Calu3 (cell line): ENCODE measurements at regions not wholly inside any gene's neighbourhood (a gene's known extent, or its start where the extent isn't known, plus 50 kb on each side); places are given as distances from the start of the nearest gene placed in this dataset.
"Not testable (repeated sequence)": the region's sequence is repeated elsewhere in the genome, so short reads cannot be mapped to it uniquely, and the experiment has no call there.

Experiments
- BruUV-seq: library from RNA; stranded (reverse); fragments of 400-500 nt; replicated peaks from 2 replicates; lab custom pipeline; 2021; lab: Mats Ljungman, UMichigan
- CTCF ChIA-PET: fragments of 300-600 bp; sonication (Branson Sonifier 250); formaldehyde crosslinking; loops from one replicate; lab custom pipeline; 2022; ENCODE audit warnings: antibody characterized with exemption; lab: Charles Lee
- DNase-seq: peaks from one replicate; pipeline ENCODE4 v3.0.0; 2022
- H3K27ac Mint-ChIP-seq: one replicate; pipeline ENCODE4 v1.8.0; 2022; ENCODE audit warnings: mixed read lengths; ENCODE audit not compliant: unreplicated experiment
- H3K27me3 Mint-ChIP-seq: one replicate; pipeline ENCODE4 v1.8.0; 2022; ENCODE audit warnings: mixed read lengths; ENCODE audit not compliant: unreplicated experiment
- H3K36me3 Mint-ChIP-seq: one replicate; pipeline ENCODE4 v1.8.0; 2022; ENCODE audit warnings: mild to moderate bottlenecking, moderate library complexity, mixed read lengths; ENCODE audit not compliant: insufficient read depth, unreplicated experiment
- H3K4me1 Mint-ChIP-seq: one replicate; pipeline ENCODE4 v1.8.0; 2022; ENCODE audit warnings: mild to moderate bottlenecking, low read depth, mixed read lengths; ENCODE audit not compliant: unreplicated experiment
- H3K4me3 Mint-ChIP-seq: one replicate; pipeline ENCODE4 v1.8.0; 2022; ENCODE audit warnings: mild to moderate bottlenecking, low read depth, moderate library complexity, mixed read lengths; ENCODE audit not compliant: unreplicated experiment
- H3K9me3 Mint-ChIP-seq: one replicate; pipeline ENCODE4 v1.8.0; 2022; ENCODE audit warnings: low read depth, mixed read lengths; ENCODE audit not compliant: unreplicated experiment
- CTCF ChIP-seq: fragments of 200-600 bp; IDR thresholded peaks from one replicate; pipeline ENCODE4 v1.8.0; 2022; ENCODE audit warnings: antibody characterized with exemption; ENCODE audit not compliant: unreplicated experiment
- intact Hi-C: fragments of 100-400 bp; cut with micrococcal nuclease; formaldehyde crosslinking; loops from one replicate; pipeline ENCODE4 v1.10.0; 2022; ENCODE audit not compliant: unreplicated experiment

DNA sequence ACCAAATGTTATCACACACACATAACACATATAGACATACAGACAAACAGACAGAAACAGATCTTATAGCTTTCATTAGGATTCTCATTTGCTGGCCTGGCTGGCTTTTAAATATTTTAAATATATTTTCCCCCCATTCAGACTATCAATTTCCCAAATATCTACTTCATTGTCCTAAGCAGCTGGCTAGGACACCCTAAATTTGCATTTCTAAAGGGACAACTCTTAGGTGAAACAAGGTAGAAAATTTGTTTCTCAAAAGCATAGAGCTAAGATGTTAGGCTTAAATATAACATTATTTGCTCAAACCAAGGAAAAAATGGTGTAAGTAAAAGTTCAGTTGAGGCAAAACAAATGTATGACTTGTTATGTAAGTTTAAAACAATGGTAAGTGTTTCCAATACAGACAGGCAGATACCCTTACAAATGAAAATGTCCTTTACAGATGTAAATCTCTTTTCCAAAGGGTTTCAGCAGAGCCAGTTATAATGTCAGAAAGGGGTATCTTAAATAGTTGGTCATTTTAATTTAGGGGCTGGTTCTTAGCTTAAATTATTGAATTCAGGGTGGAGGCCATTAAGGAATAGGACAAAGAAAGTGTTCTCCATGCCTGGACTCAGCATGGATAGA lies 522.8 kb downstream of the DMRTA1 start:
- H3K36me3 Mint-ChIP-seq: no peaks in the 10 kb centered on the region
- BruUV-seq: no TSS peak
- H3K4me1 Mint-ChIP-seq: no peaks in the 10 kb centered on the region
- intact Hi-C loops: no loop called here
- DNase-seq: no peak
- CTCF ChIA-PET: no interaction called here
- no peak overlapping the region for H3K27ac Mint-ChIP-seq
- no peaks in the 10 kb centered on the region for H3K27me3 Mint-ChIP-seq
- no peaks in the 10 kb centered on the region for H3K9me3 Mint-ChIP-seq
- TF ChIP-seq CTCF: no peak
- no peak overlapping the region for H3K4me3 Mint-ChIP-seq

DNA sequence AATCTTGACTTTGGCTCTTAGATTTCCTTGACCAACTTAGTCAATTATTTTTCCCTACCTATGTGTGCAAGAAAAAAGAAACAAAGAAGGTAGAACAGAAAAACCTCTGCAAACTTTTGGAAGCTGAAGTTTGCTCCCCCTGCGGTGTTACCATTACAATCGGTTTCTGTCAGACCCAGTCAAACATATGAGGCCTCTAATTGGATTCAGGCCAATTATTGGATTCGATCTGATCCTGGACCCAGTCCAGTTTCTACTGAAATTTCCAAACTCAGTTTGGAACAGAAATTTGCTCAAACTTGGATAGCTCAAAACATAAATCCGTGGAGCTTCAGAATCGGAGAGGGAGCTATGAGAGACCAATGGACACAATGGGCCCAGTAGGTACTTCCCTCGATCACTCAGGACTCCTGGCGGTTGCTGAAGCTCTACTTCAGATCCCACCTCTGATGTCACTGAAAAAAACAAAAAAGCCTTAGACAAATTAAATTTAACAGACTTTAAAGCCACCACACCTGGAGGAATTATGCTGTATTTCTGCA lies 523.9 kb downstream of the DMRTA1 start:
- H3K36me3 Mint-ChIP-seq: no peaks in the 10 kb centered on the region
- H3K4me3 Mint-ChIP-seq: no peak overlapping the region
- no peak for TF ChIP-seq CTCF
- no peak for DNase-seq
- CTCF ChIA-PET: no interaction called here
- no peaks in the 10 kb centered on the region for H3K9me3 Mint-ChIP-seq
- no peak overlapping the region for H3K27ac Mint-ChIP-seq
- H3K4me1 Mint-ChIP-seq: no peaks in the 10 kb centered on the region
- intact Hi-C loops: no loop called here
- no peaks in the 10 kb centered on the region for H3K27me3 Mint-ChIP-seq
- BruUV-seq: no TSS peak

GRCh38 chr9:22975951-22976350 lies 529.3 kb downstream of the DMRTA1 start:
- Mint-ChIP-seq H3K4me3 (no peak overlapping the region), H3K4me1 (no peaks in the 10 kb centered on the region), H3K27ac (no peak overlapping the region), H3K27me3 (no peaks in the 10 kb centered on the region), H3K9me3 (no peaks in the 10 kb centered on the region), H3K36me3 (no peaks in the 10 kb centered on the region)
- no peak for DNase-seq
- no TSS peak for BruUV-seq
- CTCF ChIA-PET: no interaction called here
- TF ChIP-seq CTCF: no peak
- intact Hi-C loops: no loop called here

DNA sequence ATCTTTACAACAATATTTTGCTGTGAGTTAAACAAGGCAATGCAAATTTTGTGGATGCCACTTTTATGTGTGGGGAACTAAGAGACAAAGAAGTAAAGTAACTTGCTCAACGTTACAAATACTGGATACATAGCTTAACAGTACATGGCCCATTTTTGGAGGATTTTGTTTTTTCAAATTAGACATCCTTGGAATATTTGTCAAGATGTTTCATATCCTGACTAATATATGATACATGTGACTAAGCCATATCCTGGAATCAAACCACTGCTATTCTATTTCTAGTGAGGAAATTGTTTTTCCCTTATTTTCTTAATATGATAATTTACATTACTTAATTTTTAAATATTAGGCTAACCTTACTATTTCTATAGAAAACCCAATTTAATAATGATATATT lies 529.8 kb downstream of the DMRTA1 start:
- no peaks in the 10 kb centered on the region for H3K4me1 Mint-ChIP-seq
- no peaks in the 10 kb centered on the region for H3K27me3 Mint-ChIP-seq
- no peak overlapping the region for H3K27ac Mint-ChIP-seq
- CTCF ChIA-PET: no interaction called here
- BruUV-seq: no TSS peak
- DNase-seq: no peak
- H3K36me3 Mint-ChIP-seq: no peaks in the 10 kb centered on the region
- intact Hi-C loops: no loop called here
- no peak for TF ChIP-seq CTCF
- no peaks in the 10 kb centered on the region for H3K9me3 Mint-ChIP-seq
- no peak overlapping the region for H3K4me3 Mint-ChIP-seq

DNA sequence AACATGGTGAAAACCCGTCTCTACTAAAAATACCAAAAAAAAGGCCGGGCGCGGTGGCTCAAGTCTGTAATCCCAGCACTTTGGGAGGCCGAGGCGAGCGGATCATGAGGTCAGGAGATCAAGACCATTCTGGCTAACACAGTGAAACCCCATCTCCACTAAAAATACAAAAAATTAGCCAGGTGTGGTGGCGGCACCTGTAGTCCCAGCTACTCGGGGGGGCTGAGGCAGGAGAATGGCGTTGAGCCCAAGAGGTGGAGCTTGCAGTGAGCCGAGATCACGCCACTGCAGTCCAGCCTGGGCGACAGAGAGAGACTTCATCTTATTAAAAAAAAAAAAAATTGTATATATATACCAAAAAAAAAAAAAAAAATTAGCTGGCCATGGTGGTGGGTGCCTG lies 533.8 kb downstream of the DMRTA1 start:
- H3K9me3 Mint-ChIP-seq, BruUV-seq, H3K27ac Mint-ChIP-seq, H3K4me1 Mint-ChIP-seq, intact Hi-C loops, H3K36me3 Mint-ChIP-seq, H3K27me3 Mint-ChIP-seq, H3K4me3 Mint-ChIP-seq, DNase-seq: not testable (repeated sequence)
- CTCF ChIA-PET: interaction anchor here (0.7 kb wide), 1 partner anchor 13 kb away, joined by 3 read pairs; no protein-coding TSS in a partner anchor
